Cortex of kidney (tissue), 1 donor: ENCODE measurements at regions not wholly inside any gene's neighbourhood (a gene's known extent, or its start where the extent isn't known, plus 50 kb on each side); places are given as distances from the start of the nearest gene placed in this dataset.

Experiments used
- DNase-seq: peaks from one replicate; lab custom pipeline; 2025; lab: John Stamatoyannopoulos, UW

DNA sequence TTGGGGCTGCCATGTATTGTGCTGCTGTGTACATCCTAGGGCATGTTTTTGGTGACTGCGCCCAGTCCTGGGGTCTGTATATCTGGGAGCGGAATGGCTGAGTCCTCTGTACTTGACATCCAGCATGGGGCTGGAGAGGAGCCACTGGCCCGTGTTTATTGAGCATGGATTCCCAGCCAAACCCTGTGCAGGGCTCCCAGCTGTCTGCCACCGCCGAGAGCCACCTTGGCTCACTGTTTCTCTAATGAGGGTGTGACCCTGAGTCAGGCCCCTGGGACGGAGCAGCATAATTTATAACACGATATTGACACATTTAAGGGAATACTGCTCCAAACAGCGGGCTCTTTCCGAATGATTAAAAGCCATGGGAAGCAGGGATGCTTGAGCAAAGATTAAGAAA lies 211.5 kb upstream of the PWP1 start:
- DNase-seq: no peak

DNA sequence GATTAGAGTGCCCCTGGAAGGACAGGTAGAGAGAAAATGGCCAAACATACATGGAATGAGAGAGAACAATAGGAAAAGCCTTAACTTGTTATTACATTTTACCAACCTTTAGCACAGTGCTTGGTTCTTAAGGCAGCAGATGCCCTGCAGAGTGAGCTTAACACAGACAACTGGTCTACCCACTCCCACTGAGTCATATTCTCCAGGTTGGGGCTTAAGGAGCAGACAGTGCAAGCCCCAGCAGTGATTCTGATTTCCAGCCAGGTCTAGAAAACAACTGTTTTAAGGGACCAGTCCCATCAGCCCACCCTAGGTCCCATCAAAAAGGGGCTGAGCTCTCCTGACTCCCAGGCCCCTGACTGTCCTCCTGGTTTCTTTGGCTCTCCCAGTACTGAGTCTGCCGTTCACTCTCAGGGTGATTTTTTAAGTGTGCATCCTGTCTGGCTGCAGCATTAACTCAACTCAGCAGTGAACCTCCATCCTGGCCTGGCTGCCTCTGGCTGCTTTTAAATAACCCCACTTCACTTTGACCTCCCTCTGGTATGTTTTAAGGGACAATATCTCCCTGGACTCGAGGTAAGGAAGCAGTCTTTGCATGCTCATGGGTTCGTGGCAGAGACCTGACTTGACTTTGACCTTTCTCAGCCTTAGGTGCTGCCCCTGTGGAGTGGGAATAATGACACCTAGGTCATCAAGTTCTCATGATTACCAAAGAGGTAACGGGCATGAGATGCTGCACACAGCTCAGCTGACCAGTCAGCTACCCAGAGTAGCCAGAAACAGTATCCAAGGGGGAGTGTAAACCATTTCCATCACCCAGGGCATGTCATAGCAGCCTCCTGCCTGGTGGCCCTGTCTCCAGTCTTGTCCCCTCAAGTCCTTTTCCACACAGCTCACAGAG lies 210.7 kb upstream of the PWP1 start:
- DNase-seq: no peak

DNA sequence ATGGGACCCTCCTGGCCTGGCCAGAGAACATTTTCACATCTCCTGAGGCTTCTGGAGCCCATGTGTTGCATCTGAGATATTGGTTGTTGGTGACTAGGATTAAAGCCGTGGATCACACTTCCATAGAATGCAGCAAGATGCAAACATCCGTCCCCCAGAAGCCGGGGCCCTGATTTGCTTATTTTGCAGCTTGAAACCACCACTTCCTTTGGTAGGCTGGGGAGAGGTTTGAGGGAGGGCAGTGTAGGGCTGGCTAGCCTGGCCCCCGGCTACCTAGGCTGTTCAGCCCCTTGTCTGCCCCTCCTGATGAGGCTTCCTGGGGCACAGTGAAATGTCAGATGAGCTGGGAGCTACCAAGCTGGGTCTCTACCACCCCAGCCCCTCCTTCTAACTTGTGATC lies 209.7 kb upstream of the PWP1 start:
- no peak for DNase-seq

DNA sequence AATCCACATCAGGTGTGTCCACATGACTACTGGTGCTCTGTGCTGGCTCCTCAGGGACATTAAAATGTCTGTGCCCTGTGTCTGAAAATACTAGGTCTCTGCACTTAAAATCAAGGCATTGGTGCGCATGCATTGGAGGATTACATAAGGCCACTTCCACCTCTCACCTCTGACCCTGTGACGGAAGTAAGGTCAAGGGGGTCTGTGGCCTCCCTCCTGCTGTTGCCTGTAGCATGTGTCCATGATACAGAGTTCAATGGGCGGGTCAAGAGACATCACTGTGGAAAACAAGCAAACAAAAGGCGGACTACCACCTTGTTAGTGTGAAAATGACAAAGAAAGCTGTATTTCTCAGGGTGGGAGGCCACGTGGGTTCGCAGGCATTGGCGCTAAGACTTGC lies 208.6 kb upstream of the PWP1 start:
- no peak for DNase-seq

DNA sequence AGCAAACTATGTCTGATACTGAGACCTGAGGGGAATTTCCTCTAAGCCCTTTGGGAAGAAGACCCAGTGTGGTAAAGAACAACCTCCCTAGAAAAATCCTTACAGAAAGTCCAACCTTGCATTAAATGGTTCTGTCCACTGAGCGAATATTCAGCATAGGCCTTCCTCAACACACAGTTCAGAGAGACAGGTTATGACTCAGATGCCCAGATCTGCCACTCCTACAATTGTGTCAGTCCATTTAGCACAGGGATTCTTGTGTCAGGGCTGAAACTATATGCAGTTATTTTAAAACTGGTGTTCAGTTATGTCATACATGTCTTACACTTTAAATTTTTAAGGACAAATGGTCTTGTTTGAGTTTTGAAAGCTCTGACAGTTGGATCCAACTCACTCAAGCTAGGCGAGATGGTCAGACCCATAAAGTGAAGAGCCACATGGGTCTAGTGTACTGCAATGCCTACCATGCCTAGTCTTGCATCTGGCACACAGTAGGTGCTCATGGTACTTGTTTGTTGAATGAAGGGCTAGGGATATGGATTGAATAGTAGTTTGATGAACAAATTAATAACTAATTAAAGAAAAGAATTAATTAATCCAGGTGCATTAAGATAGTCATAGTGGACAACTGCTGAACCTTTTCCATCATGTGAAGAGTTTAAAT lies 207.5 kb upstream of the PWP1 start:
- DNase-seq: no peak

DNA sequence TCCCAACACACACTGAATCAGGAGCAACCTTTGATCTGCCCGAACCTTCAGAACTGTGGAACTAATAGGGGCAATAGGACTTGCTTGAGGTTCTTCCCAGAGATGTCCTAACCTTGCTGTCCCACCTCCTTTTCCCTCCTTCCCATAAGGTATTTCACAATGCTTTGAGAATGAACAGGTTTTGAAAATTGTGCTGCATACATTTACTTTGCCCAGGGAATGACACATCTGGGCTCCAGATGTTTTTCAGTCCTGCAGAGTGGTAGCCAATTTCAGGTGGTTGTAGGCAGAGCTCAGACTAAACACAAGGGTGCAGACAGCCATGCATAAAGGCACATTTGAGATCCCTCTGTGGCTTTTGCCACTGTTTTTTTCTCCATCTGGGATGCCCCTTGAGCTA lies 206.7 kb upstream of the PWP1 start:
- no peak for DNase-seq

DNA sequence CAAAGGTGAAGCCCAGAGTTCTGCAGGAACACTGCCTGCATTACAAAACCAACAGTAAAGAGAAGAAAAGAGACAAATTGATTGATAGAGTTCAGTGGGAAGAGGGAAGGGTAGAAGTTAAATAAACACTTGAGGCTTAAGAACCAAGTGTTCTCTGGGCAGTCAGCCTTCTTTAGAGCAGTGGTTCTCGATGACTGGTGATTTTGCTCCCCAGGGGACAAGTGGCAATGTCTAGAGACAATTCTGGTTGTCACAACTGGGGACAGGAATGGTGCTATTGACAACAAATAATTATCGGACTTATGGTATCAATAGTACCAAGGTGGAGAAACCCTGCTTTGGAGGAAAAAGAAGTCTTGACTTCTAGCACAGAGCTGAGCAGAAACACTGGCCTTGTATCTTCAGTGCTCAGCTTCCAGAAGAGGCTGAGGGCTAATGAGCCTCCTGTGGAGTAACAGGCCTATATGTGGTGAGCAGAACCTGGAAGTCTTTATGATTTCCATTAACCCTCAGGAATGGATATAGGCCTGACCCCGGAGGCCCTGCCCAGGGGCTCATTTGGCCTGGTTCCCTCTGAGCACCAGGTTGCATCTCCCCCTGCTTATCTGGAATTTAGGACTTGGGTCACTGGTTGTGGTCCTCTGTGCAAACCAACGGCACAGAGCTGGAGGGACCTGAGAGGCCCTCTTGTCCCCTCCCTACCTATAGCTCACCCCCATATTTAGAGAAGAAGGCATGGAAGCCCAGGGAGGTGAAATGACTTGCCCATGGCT lies 204.6 kb upstream of the PWP1 start:
- no peak for DNase-seq

DNA sequence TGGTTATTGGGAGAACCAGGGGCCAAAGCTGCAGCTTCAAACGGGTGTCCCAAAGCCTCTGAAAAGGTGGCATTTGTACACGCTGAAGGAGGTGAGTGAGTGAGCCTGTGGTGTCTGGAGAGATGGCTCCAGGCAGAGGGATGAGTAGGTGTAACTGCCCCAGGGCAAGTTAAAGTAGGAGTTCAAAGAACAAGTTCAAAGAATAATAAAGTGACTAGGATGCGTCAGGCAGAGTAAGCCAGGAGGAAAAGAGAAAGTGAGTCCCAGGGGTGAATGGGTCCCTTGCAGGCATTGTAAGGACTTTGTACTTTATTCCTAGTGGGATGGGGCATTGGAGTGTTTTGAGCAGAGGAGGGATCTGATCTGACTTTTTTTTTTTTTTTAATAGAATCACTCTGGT lies 201.4 kb upstream of the PWP1 start:
- DNase-seq: no peak

DNA sequence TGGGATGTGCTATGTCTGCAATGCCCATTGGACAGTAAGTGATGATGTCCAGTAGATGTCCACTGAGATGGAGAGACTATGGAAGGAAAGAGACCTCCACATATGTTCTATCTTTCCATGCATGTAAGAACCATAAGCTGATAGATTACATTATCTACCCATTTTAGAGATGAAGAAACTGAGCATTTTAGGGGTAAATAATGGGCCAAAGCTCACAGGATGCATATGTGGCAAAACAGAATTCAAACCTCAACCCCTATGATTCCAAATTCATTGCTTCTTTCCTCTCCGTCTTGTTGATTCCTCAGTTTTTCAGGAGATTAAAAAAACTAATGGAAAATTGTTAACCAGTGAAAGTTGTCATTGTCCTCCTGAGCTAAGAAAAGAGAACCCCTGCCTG lies 200.7 kb upstream of the PWP1 start:
- no peak for DNase-seq

DNA sequence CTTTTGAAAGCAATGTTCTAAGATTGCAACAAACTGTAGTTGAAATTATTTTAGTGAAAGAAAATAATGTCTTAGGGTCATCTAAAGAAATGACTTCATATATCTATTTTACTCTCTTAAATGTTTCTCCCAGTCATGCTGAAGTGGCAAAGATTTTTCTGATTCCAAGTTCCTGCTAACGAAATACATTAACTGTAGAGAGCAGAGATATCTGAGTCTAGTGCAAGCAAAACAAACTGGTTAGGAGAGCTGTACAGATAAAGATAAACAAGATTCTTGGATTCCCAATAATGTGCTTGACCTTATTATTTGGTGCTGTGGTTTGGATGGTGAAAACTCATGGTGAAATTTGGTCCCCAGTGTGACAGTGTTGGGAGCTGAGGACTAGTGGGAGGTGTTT lies 199.9 kb upstream of the PWP1 start:
- no peak for DNase-seq

DNA sequence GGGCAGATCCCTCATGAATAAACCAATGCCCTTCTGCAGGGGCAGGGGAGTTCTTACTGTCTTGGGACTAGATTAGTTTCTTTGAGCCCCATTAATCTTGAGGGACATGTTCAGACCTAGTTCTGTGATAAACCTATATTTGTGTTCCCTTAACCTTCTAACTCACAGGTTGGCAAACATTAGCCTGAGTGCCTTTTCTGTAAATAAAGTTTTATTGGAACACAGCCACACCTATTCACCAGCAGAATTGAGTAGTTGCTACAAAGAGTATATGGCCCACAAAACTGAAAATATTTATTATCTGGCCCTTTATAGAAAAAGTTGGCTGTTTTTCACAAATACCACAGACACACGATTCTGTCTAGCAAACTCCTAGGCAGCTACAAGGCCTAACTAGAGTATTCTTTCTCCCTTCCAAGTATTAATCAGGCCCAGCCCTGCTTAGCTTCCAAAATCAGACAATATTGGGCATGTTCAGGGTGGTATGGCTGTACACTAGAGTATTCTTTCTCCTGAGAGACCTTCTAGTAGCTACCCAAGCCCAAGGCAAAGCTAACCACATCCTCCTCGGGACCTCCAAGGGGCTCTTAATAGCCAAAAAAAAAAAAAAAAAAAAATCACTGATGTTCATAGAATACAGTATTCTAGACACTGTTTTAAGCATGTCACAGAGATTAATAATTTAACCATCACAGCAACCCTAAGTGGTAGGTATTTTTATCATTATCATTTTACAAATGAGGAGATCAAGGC lies 199.3 kb upstream of the PWP1 start:
- DNase-seq: no peak

DNA sequence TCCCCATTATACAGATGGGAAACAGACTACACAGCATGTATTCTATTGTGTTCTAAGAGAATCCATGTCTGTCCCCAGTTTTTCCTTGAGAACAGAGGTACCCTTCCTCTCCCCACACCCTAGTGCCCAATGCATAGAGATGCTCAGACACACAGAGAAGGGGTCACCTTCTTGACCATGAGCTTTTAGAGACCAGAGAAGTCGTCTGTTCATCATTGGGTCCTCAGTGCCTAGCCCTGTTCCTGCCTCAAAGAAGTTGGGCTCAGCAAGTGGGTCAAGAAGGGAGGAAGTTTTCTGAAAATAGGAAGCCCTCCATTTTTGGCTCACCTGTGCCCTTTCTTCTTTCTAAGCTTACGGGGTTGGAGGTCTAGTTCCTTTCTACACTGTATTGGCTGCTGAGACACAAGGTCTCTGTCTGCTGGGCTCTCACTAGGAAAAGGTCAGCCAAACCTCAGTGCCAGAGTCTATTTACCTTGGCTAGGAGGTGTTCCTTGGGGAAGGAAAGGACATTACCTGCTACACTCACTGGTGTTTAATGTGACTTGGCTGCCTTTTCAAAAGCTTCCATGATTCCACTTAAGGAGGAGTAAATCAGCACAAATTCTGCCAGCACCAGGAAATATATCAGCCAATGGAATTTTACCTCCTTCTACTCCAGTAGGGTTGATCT lies 198.5 kb upstream of the PWP1 start:
- DNase-seq: no peak

DNA sequence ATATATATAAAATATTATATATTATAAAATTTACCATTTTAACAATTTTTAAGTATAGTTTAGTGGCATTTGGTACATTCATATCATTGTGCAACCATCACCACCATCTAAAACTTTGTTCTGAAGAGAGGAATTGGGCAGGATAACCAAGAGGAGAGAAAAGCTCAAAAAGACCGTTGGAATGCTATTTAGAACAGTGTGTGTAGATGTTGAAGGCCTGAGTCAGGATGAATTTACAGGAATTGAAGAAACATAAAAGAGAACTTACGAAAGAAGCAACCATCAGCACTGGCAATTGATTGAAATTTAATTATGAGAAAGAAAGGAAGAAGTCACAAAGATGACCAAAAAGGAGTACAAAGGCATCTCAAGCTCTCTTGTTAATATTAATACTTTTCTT lies 196.9 kb upstream of the PWP1 start:
- DNase-seq: no peak

DNA sequence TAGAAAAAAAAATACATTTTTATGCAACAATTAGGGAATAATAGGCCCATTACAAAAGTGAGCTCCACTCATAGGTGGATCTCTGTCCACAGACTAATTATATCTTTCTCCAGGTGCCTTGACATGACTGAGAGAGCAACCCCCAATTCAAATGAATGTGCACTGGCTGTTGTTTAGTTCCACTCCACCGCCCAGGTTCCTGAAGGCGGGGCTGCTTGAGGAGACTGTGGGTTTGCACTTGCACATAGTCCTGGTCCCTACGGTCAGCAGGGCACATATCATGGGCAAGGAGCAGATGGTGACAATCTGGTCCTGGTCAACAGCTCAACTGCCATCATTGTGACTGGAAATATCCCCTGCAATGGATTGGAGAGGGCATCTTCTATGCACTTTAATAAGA lies 195.6 kb upstream of the PWP1 start:
- no peak for DNase-seq

DNA sequence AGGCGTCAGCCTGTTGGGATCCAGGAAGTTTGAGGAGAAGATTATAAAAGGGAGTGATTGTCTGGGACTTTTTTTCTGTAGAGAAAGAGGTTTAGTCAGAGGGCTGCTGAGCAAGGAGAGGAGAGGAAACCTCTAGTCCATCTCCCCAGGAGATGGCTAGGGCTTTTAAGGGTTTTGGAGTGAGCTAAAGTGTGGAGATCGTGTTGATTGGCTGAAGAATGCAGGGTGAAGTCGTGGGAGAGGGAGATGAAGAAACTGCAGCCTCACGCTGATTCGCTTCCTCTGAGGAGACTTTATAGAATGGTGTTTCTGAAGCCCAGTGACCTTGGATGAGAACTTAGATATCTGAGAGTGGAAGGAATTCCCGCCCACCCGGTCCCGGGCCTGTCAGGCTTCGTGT lies 193.7 kb upstream of the PWP1 start:
- no peak for DNase-seq

DNA sequence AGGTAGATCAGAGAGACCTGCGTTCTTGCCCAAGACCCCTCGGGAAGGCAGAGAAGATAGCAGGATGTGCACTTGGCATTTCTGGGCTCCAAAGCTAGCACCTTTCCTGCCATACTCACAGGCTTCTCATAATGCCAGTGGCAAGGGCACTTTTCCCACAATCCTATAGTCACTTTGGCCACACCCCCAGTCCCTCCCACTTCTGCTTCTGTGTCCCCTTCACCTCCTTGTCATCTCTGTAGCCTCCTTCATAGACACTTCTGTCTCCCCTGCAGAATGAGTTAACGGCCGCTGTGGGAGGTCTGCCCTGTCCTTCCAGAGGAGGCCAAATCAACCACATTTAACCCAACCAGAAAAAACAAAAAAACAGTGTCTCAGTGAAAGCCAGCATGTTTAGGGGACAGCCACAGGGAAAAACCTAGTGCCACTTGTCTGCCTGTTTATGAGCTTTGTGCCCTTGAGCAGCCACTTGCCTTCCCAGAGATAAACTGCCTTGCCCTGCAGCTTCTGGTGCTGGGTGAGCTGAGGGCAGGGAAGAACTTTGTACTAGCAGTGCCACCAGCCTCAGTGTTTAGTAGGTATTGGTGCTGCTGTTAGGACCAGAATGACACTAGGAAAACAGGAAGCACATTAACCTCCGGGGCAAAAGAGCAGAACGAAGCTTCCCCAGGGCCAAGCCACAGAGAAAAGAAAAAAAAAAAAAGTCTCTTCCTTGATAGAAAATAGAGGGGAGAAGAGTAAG lies 193.0 kb upstream of the PWP1 start:
- no peak for DNase-seq

DNA sequence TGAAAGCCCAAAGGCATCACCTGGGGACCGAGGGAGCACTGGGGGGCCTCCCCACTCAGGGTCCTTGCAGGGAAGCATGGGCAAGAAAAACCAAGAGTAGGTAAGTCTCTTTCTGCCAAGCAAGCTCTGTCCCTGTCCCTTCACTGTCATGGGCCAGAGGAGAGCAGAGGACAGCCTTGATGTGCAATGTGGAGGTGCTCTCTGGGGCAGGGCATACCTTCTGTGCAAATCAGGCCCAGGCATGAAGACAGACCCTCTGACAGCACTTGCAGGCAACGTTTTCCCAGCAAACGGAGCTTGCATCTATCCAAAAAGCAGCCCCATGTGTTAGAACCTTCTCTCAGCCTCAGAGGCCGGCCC lies 192.5 kb upstream of the PWP1 start:
- DNase-seq: no peak

DNA sequence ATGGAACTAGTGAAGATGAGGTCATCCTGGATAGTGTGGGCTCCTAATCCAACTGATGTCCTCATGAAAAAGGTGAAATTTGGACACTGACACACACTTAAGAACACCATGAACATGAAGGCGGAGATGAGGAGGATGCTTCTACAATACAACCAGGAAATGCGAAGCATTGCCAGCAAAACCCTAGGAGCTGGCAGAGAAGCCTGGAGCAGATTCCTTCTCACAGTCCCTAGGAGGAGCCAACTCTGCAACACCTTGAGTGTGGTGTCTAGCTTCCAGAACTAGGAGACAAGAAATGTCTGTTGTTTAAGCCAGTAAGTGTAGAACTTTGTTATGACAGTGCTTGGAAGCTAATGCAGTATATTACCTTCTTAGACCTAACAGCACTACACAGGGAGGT lies 191.9 kb upstream of the PWP1 start:
- DNase-seq: no peak

DNA sequence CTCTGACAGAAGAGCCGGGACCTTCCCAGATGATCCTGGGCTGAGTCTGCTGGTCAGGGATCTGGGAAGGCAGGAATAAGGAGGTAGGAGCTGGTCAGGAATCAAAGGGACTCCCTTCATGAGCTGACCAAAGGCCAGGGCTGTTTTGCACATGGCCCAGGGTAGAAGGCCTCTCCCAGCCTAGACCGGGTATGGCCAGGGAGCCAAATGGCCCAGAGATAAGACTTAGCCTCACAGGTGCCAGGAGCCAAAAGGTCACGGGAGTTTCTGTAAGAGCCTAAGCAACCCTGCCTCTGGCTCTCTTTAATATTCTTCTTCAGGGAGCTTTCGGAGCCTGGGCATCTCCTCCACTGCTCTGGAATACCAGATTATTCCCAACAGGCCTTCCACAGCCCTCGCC lies 191.3 kb upstream of the PWP1 start:
- DNase-seq: no peak

DNA sequence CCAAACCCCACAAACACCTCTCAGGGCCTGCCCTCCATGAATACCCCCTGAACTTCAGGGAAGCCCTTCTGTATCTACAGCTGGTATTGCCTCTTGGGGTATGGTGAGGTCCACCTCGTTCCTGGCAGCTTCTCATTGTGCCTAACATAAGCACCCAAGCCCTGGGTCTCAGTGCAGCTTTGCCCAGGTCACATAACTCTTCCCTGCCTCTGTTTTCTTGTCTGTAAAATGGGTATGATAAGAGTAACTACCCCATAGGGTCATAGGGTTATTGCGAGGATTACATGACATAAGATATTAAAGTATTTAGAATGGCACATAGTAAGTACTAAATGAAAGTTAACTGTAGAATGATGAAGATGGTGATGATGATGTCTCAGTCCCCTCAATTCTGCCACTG lies 190.0 kb upstream of the PWP1 start:
- DNase-seq: no peak

DNA sequence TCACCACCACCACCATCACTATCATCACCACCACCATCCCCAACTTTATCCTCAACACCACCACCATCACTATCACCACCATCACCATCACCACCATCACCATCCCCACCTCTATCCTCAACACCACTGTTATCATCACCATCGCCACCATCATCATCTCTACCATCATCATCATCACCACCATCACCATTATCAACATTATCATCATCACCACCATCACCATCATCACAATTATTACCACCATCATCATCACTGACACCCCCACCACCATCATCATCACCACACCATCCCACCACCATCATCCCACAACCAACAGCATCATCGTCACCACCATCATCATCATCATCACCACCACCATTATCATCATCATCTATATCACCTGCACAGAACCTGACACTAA lies 188.4 kb upstream of the PWP1 start:
- DNase-seq: no peak
